ENCODE measurements at regions not wholly inside any gene's neighbourhood (a gene's known extent, or its start where the extent isn't known, plus 50 kb on each side); places are given as distances from the start of the nearest gene placed in this dataset.

- POLR2A ChIA-PET = no interaction called here
- TF ChIP-seq, protein P1, sequence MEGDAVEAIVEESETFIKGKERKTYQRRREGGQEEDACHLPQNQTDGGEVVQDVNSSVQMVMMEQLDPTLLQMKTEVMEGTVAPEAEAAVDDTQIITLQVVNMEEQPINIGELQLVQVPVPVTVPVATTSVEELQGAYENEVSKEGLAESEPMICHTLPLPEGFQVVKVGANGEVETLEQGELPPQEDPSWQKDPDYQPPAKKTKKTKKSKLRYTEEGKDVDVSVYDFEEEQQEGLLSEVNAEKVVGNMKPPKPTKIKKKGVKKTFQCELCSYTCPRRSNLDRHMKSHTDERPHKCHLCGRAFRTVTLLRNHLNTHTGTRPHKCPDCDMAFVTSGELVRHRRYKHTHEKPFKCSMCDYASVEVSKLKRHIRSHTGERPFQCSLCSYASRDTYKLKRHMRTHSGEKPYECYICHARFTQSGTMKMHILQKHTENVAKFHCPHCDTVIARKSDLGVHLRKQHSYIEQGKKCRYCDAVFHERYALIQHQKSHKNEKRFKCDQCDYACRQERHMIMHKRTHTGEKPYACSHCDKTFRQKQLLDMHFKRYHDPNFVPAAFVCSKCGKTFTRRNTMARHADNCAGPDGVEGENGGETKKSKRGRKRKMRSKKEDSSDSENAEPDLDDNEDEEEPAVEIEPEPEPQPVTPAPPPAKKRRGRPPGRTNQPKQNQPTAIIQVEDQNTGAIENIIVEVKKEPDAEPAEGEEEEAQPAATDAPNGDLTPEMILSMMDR (IDR thresholded peaks at IDR 0.05; ENCODE audit: insufficient read depth, low read depth, low read length) = no peak
- CTCF ChIA-PET = interaction anchor here (1.2 kb wide), 1 partner anchor 10 kb away, joined by 3 read pairs; no protein-coding TSS in a partner anchor
- DNase-seq (ENCODE audit: low read depth) = no peak
- Histone ChIP-seq H3K27me3 (ENCODE audit: control insufficient read depth, insufficient read depth, low read length) (no peaks in the 10 kb centered on the region), H3K36me3 (ENCODE audit: control insufficient read depth, insufficient read depth, low read length) (no peaks in the 10 kb centered on the region), H3K4me3 (ENCODE audit: low read depth, low read length) (no peak overlapping the region)
These were observed 153.3 kb upstream of the LNX1 start for GRCh38 chr4:53744446-53745160.

DNA sequence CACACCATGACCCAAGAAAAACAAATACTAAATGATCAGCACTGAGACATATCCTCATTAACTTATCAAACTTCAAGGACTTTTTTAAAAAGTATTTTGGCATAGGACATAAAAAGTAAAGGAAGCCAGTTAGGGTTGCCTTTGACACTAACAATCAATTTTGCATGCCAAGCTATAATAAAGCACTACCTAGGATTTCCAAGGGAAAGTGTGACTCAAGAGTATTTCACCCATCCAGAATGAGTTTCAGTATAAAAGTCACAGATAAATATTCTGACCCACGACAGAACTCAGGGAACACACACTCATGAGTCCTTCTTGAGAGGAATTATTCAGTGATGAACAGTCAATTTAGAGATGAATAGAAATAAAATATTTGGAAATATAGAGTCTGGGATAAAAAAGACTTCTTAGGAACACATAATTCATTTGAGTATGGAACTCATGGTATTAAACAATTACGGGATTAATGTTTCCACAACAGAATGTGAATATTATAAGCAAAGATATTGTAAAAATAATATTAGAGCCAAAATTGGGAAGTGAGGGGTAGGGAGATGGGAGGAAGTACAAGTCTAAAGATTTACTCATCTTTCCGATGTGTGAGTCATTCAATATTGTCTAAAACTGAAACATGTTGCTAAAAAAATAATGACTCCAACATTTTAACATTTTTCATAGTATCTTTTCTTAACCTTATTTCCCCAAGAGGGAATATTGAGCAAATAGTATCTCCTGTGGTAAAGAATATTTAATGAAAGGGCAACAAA lies 143.5 kb upstream of the LNX1 start:
- ChIA-PET POLR2A (interaction anchor here (0.5 to 0.6 kb wide), 2 partner anchors 154 to 193 kb away, joined by 3 read pairs; no protein-coding TSS in a partner anchor), CTCF (interaction anchor here (1.0 to 1.1 kb wide), 2 partner anchors 13 to 25 kb away, joined by 3 to 4 read pairs; no protein-coding TSS in a partner anchor)
- DNase-seq (ENCODE audit: low read depth) = peak; percentile 25
- TF ChIP-seq, protein P1 (IDR thresholded peaks at IDR 0.05; ENCODE audit: insufficient read depth, low read depth, low read length) = no peak
- Histone ChIP-seq H3K36me3 (ENCODE audit: control insufficient read depth, insufficient read depth, low read length) (no peaks in the 10 kb centered on the region), H3K4me3 (ENCODE audit: low read depth, low read length) (no peak overlapping the region), H3K27me3 (ENCODE audit: control insufficient read depth, insufficient read depth, low read length) (no peaks in the 10 kb centered on the region)

DNA sequence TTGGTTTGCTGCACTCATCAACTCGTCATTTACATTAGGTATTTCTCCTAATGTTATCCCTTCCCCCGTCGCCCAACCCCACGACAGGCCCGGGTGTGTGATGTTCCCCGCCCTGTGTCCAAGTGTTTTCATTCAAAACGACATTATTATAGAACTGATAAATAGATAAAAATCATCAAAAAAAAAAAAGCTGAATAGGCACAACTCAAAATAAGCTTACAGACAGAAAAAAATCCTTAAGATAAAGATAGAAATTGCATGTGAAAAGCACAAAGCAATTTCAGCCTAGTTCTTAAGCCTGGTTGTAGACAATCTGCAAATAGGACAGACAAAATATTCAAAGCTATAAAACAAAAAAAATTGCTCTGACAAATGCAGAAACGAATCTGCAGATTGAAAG lies 142.9 kb upstream of the LNX1 start:
- Histone ChIP-seq H3K36me3 (ENCODE audit: control insufficient read depth, insufficient read depth, low read length) (no peaks in the 10 kb centered on the region), H3K27me3 (ENCODE audit: control insufficient read depth, insufficient read depth, low read length) (no peaks in the 10 kb centered on the region), H3K4me3 (ENCODE audit: low read depth, low read length) (no peak overlapping the region)
- TF ChIP-seq, protein P1 (IDR thresholded peaks at IDR 0.05; ENCODE audit: insufficient read depth, low read depth, low read length) = no peak
- POLR2A ChIA-PET = interaction anchor here (0.5 to 0.6 kb wide), 2 partner anchors 154 to 194 kb away, joined by 3 read pairs; no protein-coding TSS in a partner anchor
- CTCF ChIA-PET = interaction anchor here (1.0 to 1.1 kb wide), 2 partner anchors 14 to 24 kb away, joined by 3 to 4 read pairs; no protein-coding TSS in a partner anchor
- no peak for DNase-seq (ENCODE audit: low read depth)

DNA sequence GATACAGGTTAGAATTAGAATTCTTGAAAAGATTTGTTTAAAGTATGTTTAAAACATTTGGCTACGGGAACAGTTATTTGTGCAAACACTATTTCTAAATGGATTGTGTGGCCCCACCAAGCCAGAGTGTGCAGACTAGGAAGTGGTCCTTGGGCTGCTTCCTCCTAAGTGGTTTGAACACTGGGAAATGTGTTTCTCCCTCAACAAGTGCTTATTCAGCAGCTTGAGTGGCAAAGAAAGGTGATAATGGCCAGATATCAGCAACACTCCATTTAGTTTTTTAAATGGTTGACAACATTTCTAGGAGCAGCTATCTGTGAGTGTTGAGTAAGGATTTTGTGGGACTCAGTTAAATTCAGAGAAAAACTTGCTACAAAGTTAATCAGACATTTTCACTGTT lies 141.4 kb upstream of the LNX1 start:
- Histone ChIP-seq H3K4me3 (ENCODE audit: low read depth, low read length) (no peak overlapping the region), H3K36me3 (ENCODE audit: control insufficient read depth, insufficient read depth, low read length) (no peaks in the 10 kb centered on the region), H3K27me3 (ENCODE audit: control insufficient read depth, insufficient read depth, low read length) (no peaks in the 10 kb centered on the region)
- ChIA-PET POLR2A (no interaction called here), CTCF (interaction anchor here (0.6 kb wide), 1 partner anchor 16 kb away, joined by 3 read pairs; no protein-coding TSS in a partner anchor)
- no peak for DNase-seq (ENCODE audit: low read depth)
- TF ChIP-seq, protein P1 (IDR thresholded peaks at IDR 0.05; ENCODE audit: insufficient read depth, low read depth, low read length) = no peak
